Right lobe of liver (tissue), 6 donors: ENCODE measurements at regions not wholly inside any gene's neighbourhood (a gene's known extent, or its start where the extent isn't known, plus 50 kb on each side); places are given as distances from the start of the nearest gene placed in this dataset.

Source experiments
- ATAC-seq, 4 donors: fragments of 200-7000 bp; cut with Tn5 transposase; one replicate each; pipeline ENCODE4 v1.9.1; 2020; ENCODE audit warnings: mild to moderate bottlenecking in 4 of 4, moderate library complexity in 4 of 4
- DNase-seq, 3 donors: peaks; one replicate each; pipeline ENCODE4 v3.0.0-alpha.2; 2020
- H3K27ac ChIP-seq, 3 donors: fragments of 200-600 bp; one replicate each; pipeline ENCODE4 v1.8.0; 2022
- H3K27me3 ChIP-seq, 2 donors: fragments of 200-600 bp; one replicate each; pipeline ENCODE4 v1.8.0; 2022
- H3K36me3 ChIP-seq, 4 donors: fragments of 200-600 bp; sonication (generic) in 1 of 4; one replicate each; pipeline versions ENCODE4 v1.5.1 to v1.8.0; 2017 to 2022; ENCODE audit warnings: control low read depth in 1 of 4
- H3K4me1 ChIP-seq, 4 donors: fragments of 200-600 bp; sonication (generic) in 1 of 4; one replicate each; pipeline versions ENCODE4 v1.5.1 to v1.8.0; 2017 to 2022; ENCODE audit warnings: control low read depth in 1 of 4
- H3K4me3 ChIP-seq, 3 donors: fragments of 200-600 bp; one replicate each; pipeline ENCODE4 v1.8.0; 2022
- H3K9me3 ChIP-seq, 4 donors: fragments of 200-600 bp; sonication (generic) in 1 of 4; one replicate each; pipeline versions ENCODE4 v1.5.1 to v1.8.0; 2017 to 2022; ENCODE audit warnings: control low read depth in 1 of 4
- CTCF ChIP-seq, 4 donors: fragments of 200-600 bp in 3 of 4; fragments of 450-650 bp in 1 of 4; IDR thresholded peaks; one replicate each; pipeline versions ENCODE4 v1.5.1 to v1.8.0; 2016 to 2022; ENCODE audit warnings: antibody characterized with exemption in 4 of 4, mild to moderate bottlenecking in 2 of 4
- POLR2A ChIP-seq: fragments of 450-650 bp; IDR thresholded peaks from one replicate; pipeline ENCODE4 v1.6.1; 2017; ENCODE audit warnings: antibody characterized with exemption, mild to moderate bottlenecking
- WGBS: methylation state at CpG from one replicate; pipeline ENCODE4 v1.1.6; 2018; ENCODE audit warnings: low coverage, low lambda C conversion rate; ENCODE audit not compliant: insufficient coverage; ENCODE audit errors: missing lambda C conversion rate; 5-methylcytosine and 5-hydroxymethylcytosine counted together
- intact Hi-C, 2 donors: fragments of 100-400 bp; cut with DNase I; formaldehyde crosslinking; loops; one replicate each; pipeline versions ENCODE4 v1.11.2 to v1.14.1; 2022
- donor health status: DM: no; HTN: yes; CAD: no.
- donor health status: DM: no; HTN: no; CAD: no.
- donor health status: DM: no; HTN: no; CAD: no.
- donor health status: DM: no; HTN: yes; CAD: no.
- donor health status: DM: no; HTN: yes; CAD: no.

GRCh38 chr11:116600930-116601329, 171.9 kb downstream of the BUD13 start:
- intact Hi-C loops = no loop called here
- H3K4me3 ChIP-seq = no peak overlapping the region
- no peak for TF ChIP-seq CTCF (IDR thresholded peaks at IDR 0.05)
- no peak for TF ChIP-seq POLR2A
- no peak for DNase-seq
- no peaks in the 10 kb centered on the region for H3K36me3 ChIP-seq
- no peaks in the 10 kb centered on the region for H3K9me3 ChIP-seq
- no peaks in the 10 kb centered on the region for H3K4me1 ChIP-seq
- no peaks in the 10 kb centered on the region for H3K27me3 ChIP-seq
- WGBS = 56% methylated on average over 3 of the region's 4 CpGs
- no peak for ATAC-seq
- no peak overlapping the region for H3K27ac ChIP-seq

DNA sequence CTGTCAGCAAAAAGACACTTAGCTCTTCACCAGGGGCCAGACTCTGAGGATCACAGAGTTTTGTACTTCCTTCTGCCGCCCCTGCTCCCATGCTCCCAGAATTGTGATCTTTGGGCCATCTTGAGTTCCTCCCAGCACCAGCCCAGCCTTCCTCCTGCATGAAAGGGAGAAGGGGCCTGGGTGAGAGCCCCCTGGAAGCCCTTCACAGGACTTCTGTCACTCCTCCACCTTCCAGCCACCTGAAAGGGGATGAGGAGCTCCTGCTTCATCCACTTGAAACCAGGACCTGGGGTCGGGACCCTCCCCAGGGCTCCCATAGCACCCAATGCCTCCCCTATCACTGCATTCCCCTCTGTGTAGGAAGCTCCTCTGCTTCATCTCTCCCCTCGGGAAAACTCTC, 174.2 kb downstream of the BUD13 start:
- Histone ChIP-seq H3K4me3 (no peak overlapping the region), H3K4me1 (no peaks in the 10 kb centered on the region), H3K27me3 (no peaks in the 10 kb centered on the region), H3K9me3 (no peaks in the 10 kb centered on the region), H3K27ac (no peak overlapping the region), H3K36me3 (no peaks in the 10 kb centered on the region)
- no peak for DNase-seq
- TF ChIP-seq POLR2A (no peak), CTCF (IDR thresholded peaks at IDR 0.05) (no peak)
- 50% methylated on average over 1 of the region's 3 CpGs for WGBS
- no peak for ATAC-seq
- intact Hi-C loops = no loop called here

DNA sequence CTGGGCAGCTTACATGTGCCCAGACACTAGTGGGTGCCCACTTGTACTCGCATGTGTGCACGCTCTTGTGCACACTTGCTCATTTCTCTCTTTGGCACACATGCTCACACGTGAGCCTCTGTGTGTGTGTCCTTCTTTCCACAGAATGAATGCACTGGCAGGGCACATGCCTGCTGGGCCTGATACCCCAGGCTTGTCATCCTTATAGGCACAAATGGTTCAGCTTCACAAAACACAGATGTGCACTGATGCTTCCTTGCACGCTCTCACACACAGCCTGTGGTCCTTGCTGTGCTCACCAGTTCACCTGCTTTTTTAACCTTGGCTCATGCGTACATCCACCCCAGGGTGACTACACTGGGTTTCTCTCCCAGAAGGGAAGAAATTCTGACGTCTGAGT, 174.8 kb downstream of the BUD13 start:
- WGBS = 74% methylated on average over 5 of the region's 6 CpGs
- Histone ChIP-seq H3K27me3 (no peaks in the 10 kb centered on the region), H3K36me3 (no peaks in the 10 kb centered on the region), H3K9me3 (no peaks in the 10 kb centered on the region), H3K27ac (no peak overlapping the region), H3K4me3 (no peak overlapping the region), H3K4me1 (no peaks in the 10 kb centered on the region)
- TF ChIP-seq POLR2A = no peak
- TF ChIP-seq CTCF (IDR thresholded peaks at IDR 0.05) = no peak
- intact Hi-C loops = no loop called here
- no peak for DNase-seq
- no peak for ATAC-seq

GRCh38 chr11:116596346-116597260, 176.2 kb downstream of the BUD13 start:
- intact Hi-C loops = no loop called here
- no peaks in the 10 kb centered on the region for H3K36me3 ChIP-seq
- no peak for ATAC-seq
- TF ChIP-seq CTCF (IDR thresholded peaks at IDR 0.05) (no peak), POLR2A (no peak)
- H3K4me3 ChIP-seq = no peak overlapping the region
- no peak overlapping the region for H3K27ac ChIP-seq
- WGBS = 60% methylated on average over 6 of the region's 12 CpGs
- DNase-seq = peak in 1 of 3 donors; percentile 46
- H3K4me1 ChIP-seq = no peaks in the 10 kb centered on the region
- H3K9me3 ChIP-seq = no peaks in the 10 kb centered on the region
- H3K27me3 ChIP-seq = no peaks in the 10 kb centered on the region
